PFSK-1 (cell line): ENCODE measurements at regions not wholly inside any gene's neighbourhood (a gene's known extent, or its start where the extent isn't known, plus 50 kb on each side); places are given as distances from the start of the nearest gene placed in this dataset.

Source experiments
- FOXP2 ChIP-seq: optimal IDR thresholded peaks from 2 replicates; pipeline ENCODE3; 2011; ENCODE audit warnings: borderline replicate concordance, control low read depth, inconsistent platforms; ENCODE audit not compliant: insufficient read depth; ENCODE audit errors: extremely low read length, extremely low read depth
- POLR2AphosphoS5 ChIP-seq: IDR thresholded peaks from 2 replicates; pipeline ENCODE4 v1.6.1; 2012; ENCODE audit warnings: low read depth, mild to moderate bottlenecking, control low read depth, low read length, moderate library complexity
- SIN3A ChIP-seq: IDR thresholded peaks from 2 replicates; pipeline ENCODE4 v1.6.1; 2012; ENCODE audit warnings: mild to moderate bottlenecking, low read length, moderate library complexity, borderline replicate concordance; ENCODE audit not compliant: insufficient read depth
- TF ChIP-seq, protein P1 (sequence below), 2 experiments: IDR thresholded peaks; 2 replicates each; pipeline versions ENCODE4 v1.6.1 to v1.8.0; 2011 to 2012; ENCODE audit warnings: low read depth in 2 of 2, low read length in 2 of 2, control low read depth in 1 of 2, inconsistent platforms in 1 of 2, mild to moderate bottlenecking in 1 of 2, moderate library complexity in 1 of 2; ENCODE audit not compliant: insufficient read depth in 1 of 2

DNA sequence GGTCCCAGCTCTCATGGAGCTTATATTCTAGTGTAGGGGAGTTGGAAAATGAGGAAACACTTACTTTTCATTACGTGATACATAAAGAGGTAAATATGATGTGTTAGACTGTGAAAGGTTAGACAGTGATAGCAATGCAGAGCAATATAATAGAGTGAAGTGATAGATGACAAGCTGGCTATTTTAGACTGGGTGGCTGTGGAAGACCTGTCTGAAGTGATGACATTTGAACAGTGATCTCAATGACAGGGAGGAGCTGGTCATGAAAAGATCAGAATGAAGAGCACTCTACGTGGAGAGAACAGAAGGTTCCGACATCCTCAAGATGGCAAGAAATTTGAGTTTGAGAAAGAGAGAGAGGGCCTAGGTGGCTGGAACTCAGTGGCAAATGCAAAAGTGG, 118.9 kb upstream of the MKLN1 start:
- TF ChIP-seq FOXP2 (no peak), POLR2AphosphoS5 (no peak), SIN3A (no peak)
- TF ChIP-seq, protein P1, sequence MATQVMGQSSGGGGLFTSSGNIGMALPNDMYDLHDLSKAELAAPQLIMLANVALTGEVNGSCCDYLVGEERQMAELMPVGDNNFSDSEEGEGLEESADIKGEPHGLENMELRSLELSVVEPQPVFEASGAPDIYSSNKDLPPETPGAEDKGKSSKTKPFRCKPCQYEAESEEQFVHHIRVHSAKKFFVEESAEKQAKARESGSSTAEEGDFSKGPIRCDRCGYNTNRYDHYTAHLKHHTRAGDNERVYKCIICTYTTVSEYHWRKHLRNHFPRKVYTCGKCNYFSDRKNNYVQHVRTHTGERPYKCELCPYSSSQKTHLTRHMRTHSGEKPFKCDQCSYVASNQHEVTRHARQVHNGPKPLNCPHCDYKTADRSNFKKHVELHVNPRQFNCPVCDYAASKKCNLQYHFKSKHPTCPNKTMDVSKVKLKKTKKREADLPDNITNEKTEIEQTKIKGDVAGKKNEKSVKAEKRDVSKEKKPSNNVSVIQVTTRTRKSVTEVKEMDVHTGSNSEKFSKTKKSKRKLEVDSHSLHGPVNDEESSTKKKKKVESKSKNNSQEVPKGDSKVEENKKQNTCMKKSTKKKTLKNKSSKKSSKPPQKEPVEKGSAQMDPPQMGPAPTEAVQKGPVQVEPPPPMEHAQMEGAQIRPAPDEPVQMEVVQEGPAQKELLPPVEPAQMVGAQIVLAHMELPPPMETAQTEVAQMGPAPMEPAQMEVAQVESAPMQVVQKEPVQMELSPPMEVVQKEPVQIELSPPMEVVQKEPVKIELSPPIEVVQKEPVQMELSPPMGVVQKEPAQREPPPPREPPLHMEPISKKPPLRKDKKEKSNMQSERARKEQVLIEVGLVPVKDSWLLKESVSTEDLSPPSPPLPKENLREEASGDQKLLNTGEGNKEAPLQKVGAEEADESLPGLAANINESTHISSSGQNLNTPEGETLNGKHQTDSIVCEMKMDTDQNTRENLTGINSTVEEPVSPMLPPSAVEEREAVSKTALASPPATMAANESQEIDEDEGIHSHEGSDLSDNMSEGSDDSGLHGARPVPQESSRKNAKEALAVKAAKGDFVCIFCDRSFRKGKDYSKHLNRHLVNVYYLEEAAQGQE (IDR thresholded peaks at IDR 0.05; ENCODE audit: insufficient read depth in 1 of 2, low read depth in 2 of 2, low read length in 2 of 2): no peak
